GM21526 (cell line): ENCODE measurements at regions not wholly inside any gene's neighbourhood (a gene's known extent, or its start where the extent isn't known, plus 50 kb on each side); places are given as distances from the start of the nearest gene placed in this dataset.

Experiments
- ATAC-seq: cut with Tn5 transposase; IDR thresholded peaks from one replicate; pipeline ENCODE4 v1.9.1; 2021; ENCODE audit warnings: moderate library complexity; ENCODE audit not compliant: unreplicated experiment, low FRiP score

DNA sequence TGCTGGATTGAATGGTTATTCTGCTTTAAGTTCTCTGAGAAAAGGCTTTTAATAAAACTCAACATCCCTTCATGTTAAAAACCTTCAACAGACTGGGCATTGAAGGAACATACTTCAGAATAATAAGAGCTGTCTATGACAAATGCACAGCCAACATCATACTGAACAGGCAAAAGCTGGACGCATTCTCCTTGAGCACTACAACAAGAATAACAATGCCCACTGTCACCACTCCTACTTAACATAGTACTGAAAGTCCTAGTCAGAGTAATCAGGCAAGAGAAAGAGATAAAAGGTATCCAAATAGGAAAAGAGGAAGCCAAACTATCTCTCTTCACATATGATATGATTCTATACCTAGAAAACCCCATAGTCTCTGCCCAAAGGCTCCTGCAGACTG, 641.4 kb downstream of the IRS1 start:
- ATAC-seq = no peak

DNA sequence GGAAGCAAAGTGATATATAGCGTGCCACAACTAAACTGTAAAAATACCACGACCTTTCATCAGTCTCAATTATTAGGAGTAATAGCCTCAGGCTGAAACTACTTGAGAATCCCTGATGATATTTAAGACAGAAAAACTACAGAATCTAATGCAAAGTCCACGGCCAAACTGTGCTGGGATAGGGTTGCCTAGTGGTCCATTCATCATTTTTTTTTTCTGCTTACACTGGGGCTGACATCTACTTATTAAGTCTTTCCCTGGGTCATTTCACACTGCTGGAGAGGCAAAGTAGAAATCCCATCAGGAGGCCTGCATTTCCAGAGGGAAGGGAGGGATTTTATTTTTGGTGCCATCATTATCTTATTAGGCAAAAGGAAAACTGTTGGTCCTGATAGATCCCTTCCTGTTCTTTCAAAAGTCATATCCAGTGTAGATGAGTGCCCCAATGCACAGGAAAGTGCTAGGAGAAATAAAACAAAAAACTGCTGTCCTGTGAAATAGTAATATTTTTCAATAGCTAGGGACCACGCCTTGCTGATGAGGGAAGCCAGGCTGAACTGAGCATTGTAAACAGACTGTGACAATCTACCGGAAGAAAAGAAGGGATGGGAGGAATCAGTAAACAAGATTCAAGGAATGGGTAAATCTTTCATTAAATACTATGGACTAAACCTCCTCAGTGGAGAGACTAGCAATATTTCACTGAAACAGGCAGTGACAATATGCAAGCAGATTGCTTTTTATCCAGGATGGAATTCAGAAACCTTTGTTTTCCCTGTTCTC, 644.3 kb downstream of the IRS1 start:
- ATAC-seq = no peak

GRCh38 chr2:226154610-226155009, 645.0 kb downstream of the IRS1 start:
- no peak for ATAC-seq

GRCh38 chr2:226153553-226153952, 646.1 kb downstream of the IRS1 start:
- no peak for ATAC-seq

- ATAC-seq = no peak
Measured at GRCh38 chr2:226151157-226151556, 648.5 kb downstream of the IRS1 start.

DNA sequence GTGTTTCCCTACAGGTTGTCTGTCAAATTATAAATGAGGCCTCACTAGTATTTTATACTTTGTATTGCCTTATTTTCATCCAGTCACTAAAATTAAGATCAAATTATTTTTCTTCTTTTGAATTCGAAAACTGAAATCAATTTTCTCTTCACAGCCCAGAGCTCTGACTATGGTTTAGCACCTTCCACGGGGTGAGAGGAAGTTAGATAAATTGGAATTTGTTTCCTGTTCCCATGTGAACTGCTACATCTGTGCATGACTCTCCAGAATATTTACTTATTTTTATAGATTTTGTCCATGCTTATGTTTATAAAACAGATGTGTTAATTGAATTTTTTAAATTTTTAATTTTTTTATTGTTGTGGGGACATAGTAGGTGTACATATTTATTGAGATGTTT, 656.5 kb downstream of the IRS1 start:
- ATAC-seq = no peak

GRCh38 chr2:226142463-226142862, 657.2 kb downstream of the IRS1 start:
- no peak for ATAC-seq

DNA sequence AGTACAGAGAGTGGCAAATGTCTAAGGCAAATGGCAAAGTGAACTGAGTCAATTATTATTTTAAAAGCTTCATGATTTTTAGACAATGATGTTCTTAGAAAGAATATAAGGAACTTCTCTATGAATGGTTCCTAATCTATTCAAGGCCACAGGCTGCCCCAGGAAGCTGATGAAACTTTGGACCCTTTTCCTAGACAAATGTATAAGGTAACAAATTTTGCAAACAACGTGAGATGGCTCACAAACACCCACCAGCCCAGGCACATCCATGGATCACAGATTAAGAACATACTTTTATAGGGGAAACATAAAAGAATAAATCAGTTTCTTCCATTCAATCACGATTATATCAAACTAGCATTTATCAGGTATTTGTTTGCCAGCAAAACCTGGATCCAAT, 659.0 kb downstream of the IRS1 start:
- no peak for ATAC-seq

DNA sequence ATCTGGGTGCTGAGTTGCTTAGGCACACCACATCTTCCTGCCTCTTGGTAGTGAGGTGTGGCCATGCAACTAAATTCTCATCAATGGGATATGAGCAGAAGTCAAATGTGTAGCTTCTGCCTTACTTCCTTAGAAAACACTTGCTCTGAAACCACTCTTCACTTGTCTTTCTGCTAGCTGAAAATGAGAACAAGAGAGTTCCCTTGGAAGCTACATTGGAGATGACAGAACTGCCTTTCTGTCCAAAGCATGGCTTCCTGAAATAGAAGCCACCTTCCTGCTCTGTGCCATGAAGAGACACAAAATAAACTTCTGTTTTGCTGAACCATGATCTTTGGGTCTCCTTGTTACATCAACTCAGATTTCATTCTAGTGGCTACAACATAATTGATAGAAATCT, 659.9 kb downstream of the IRS1 start:
- ATAC-seq = no peak

DNA sequence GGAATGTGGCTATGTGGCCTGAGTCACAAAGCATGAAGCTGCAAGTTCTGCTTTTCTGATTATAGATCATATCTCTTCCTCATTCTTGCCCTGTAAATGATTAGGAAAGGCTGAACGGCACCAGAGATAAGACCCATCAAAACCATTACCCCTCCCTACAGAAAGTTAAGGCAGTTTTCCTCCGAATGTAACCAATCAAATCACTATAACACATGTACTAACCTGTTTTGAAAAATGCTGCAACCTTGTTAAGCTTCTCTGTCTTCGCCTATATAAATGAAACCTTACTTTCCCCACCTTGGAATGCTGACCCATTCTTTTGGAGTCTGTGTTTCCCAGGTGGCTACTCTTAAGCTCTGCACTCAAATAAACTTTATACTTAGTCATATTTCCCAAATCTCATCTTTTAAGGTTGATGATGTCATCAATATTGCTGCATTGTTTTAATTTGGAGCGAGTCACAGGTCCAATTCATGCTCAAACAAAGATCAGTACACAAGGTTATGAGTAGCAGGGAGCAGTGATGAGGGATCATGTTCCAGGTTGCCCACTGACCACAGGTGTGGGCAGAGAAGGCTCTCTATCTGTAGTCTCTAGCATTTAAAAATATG, 662.3 kb downstream of the IRS1 start:
- no peak for ATAC-seq

- ATAC-seq = no peak
Measured at GRCh38 chr2:226136739-226137138, 662.9 kb downstream of the IRS1 start.

- no peak for ATAC-seq
Measured at GRCh38 chr2:226135861-226136548, 663.6 kb downstream of the IRS1 start.

DNA sequence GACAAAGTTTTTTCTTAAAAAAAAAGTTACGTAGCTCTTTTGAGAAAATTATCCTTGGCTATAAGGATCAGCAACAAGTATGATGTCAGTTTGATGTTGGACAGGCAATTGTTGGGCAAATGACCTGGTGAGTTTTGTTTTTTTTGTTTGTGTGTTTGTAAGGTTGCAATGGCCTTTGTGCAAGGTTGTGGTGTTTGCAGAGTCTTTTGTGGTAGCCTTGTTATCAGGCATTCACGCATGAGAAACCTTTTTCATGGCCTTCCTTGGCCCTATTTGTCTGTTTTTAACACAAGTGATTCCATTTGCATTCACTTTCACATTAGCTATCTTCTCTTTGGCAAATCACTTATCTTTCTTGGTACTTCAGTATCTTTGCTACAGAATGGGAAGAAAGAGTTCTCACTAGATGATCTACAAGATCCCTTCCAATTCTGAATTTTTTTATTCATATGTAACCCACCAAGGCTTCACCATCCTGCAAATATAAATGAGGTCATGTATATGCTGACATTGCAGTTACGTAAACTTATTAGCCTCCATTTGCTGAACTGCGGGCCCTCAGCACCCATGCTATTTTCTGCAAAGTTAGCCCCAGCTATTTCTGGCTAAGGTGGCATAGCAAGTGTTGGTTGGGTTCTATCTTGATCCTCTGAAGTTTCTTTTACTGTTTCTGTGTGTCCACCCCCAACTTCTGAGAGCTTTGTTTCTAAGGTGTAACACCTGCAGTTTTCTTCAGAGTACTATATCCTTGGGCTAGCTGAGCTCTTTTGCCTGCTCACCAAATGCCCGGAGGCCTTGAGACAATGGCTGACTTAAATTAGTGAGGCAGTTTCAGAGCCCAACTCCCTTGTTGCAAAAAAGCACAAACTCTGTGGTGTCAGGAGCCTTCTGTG, 667.1 kb downstream of the IRS1 start:
- ATAC-seq = no peak

GRCh38 chr2:226131299-226131784, 668.3 kb downstream of the IRS1 start:
- ATAC-seq = no peak

- no peak for ATAC-seq
Measured at GRCh38 chr2:226130192-226130591, 669.4 kb downstream of the IRS1 start.

DNA sequence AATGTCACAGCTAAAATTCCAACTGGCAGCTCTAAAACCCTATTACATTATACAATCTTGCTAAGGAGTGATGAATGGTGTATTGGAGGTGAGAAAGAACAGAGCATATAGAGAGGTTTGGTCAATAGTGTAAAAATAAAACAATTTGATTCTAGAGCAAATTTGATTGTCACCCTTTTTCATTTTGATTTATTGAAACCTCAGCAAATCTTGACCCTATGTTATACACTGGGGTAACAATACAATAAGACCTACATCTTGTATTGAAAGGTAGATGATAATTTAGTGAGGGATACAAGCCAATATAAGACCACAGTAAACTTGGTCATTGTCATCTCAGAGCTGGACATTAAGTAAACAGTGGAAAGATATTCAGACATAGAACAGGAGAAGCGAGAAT, 671.9 kb downstream of the IRS1 start:
- no peak for ATAC-seq

DNA sequence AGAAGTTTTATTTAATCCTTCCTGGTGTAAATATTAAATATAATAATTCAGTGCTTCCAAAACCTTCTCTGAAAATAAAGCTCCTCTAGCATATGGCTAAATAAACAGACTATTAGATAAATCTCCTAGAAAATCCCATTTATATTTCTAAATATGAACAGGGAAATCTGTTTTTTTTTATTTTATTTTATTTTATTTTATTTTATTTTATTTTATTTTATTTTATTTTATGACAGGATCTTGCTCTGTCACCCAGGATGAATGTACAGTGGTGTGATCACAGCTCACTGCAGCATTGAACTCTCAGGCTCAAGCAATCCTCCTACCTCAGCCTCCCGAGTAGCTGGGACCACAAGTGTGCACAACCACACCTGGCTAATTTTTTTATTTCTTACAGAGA, 673.5 kb downstream of the IRS1 start:
- no peak for ATAC-seq

DNA sequence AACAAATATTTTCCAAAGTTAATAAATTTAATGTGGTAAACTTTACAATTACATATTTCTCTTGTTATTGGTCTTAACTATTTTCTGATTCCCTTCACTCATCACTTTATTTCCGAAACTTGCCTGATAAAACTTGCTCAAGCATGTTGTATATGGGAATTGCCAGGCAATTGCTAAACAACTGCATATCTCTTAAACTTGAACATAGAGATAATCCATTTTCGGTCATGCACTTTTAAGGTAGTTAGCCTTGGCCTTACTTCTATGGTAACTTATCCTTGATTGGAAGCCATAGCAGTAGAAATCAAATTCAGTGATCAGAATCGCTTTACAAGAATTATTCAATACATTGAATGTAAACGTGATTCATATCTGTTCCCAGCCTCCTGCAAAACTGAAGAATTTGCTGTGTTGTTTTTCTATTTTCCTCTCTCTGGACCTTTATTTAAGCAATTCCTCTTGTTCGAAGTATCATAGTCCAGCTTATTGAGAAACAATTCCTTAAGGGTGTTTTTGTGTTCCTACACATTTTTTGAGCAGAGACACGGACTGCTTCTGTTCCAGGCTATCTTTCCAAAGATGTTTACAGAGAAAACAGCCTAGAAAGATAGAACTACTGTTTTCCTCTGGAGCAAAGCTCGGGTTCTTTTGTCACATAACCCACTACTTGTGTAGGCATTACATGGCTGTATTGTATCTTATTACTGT, 674.3 kb downstream of the IRS1 start:
- ATAC-seq = no peak

- ATAC-seq = no peak
Measured at GRCh38 chr2:226124548-226125011, 675.0 kb downstream of the IRS1 start.

GRCh38 chr2:226123300-226123699, 676.3 kb downstream of the IRS1 start:
- ATAC-seq = no peak
